ENCODE measurements at regions not wholly inside any gene's neighbourhood (a gene's known extent, or its start where the extent isn't known, plus 50 kb on each side); places are given as distances from the start of the nearest gene placed in this dataset.

DNA sequence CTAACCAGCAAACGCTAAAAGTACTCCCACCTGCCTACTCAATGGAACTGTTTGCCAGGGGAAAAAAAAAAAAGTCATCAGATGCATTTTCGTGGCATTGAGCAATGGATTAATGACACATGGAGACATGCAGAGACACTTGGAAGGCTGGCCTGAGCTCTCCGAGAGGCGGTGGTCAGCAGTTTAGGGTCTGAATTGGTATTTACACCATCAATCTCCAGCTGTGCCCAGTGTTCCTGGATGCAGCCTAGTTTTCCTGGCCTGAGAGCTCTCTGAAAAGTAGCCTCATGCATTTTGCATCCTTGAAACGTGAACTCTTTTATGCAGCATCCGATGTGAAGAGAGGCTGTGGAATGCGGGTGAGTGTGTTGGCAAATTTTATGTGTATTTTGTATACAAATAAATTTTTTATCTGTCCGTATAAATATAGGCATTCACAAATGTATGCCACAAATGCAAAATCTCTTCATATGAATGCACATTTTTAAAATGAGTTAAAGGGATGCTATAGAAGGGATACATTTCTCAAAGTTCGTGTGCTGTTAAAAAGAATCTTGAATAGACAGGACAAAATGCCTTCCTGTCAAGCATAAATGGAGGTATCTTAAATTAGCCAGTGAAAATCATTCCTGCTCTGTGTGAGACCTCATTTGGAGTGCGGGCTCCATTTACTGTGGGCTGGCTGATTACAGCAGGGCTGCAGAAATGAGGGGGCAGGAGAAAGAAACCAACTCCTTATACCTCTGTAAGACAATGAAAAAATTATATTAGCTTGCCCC is 137.7 kb upstream of the PFKP start:
- TF ChIP-seq TAF1 (IDR thresholded peaks at IDR 0.05; ENCODE audit: borderline replicate concordance, low read depth, low read length): no peak
- TF ChIP-seq POLR2A (IDR thresholded peaks at IDR 0.05; ENCODE audit: low read depth, low read length): no peak
- TF ChIP-seq POLR2AphosphoS5 (IDR thresholded peaks at IDR 0.05; ENCODE audit: low read depth, low read length): no peak

Measured in GM12892 (cell line).